ENCODE measurements at regions not wholly inside any gene's neighbourhood (a gene's known extent, or its start where the extent isn't known, plus 50 kb on each side); places are given as distances from the start of the nearest gene placed in this dataset.

DNA sequence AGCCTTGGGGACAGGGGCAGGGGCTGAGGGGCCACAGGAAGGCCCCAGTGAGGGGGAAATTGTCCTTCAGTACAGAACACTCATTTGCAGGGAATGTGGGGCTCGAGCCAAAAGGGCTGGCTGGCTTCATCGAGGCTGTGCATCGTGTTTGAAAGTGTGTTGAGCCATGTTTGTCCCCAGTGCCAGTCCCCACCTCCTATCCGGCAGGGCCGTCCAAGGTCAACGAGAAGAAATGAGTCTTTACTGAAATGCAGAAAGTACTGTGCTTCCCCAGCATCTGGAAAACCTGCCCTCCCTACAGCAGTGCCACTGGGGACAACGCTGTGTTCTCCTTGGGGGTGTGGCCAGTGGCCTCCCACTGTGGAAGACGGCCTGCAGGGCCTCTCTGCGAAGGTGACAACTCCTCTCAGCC, 214.1 kb downstream of the KLF6 start (continued):
- TF ChIP-seq, protein P1, sequence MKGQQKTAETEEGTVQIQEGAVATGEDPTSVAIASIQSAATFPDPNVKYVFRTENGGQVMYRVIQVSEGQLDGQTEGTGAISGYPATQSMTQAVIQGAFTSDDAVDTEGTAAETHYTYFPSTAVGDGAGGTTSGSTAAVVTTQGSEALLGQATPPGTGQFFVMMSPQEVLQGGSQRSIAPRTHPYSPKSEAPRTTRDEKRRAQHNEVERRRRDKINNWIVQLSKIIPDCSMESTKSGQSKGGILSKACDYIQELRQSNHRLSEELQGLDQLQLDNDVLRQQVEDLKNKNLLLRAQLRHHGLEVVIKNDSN (IDR thresholded peaks at IDR 0.05; ENCODE audit: borderline replicate concordance, low read depth) = no peak
- no peak for TF ChIP-seq POLR2AphosphoS5 (IDR thresholded peaks at IDR 0.05; ENCODE audit: low read depth, low read length)
- no peak for TF ChIP-seq SIN3A (IDR thresholded peaks at IDR 0.05; ENCODE audit: borderline replicate concordance, low read depth, low read length)
- no peak for TF ChIP-seq SMC3 (IDR thresholded peaks at IDR 0.05; ENCODE audit: low read depth, low read length)
- TF ChIP-seq FOSL2 (IDR thresholded peaks at IDR 0.05; ENCODE audit: borderline replicate concordance, low read depth) = no peak
- no peak for TF ChIP-seq RAD21 (IDR thresholded peaks at IDR 0.05; ENCODE audit: low read length)
- TF ChIP-seq, protein P2, sequence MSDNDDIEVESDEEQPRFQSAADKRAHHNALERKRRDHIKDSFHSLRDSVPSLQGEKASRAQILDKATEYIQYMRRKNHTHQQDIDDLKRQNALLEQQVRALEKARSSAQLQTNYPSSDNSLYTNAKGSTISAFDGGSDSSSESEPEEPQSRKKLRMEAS (IDR thresholded peaks at IDR 0.05; ENCODE audit: low read depth) = no peak
- TF ChIP-seq, protein P3, sequence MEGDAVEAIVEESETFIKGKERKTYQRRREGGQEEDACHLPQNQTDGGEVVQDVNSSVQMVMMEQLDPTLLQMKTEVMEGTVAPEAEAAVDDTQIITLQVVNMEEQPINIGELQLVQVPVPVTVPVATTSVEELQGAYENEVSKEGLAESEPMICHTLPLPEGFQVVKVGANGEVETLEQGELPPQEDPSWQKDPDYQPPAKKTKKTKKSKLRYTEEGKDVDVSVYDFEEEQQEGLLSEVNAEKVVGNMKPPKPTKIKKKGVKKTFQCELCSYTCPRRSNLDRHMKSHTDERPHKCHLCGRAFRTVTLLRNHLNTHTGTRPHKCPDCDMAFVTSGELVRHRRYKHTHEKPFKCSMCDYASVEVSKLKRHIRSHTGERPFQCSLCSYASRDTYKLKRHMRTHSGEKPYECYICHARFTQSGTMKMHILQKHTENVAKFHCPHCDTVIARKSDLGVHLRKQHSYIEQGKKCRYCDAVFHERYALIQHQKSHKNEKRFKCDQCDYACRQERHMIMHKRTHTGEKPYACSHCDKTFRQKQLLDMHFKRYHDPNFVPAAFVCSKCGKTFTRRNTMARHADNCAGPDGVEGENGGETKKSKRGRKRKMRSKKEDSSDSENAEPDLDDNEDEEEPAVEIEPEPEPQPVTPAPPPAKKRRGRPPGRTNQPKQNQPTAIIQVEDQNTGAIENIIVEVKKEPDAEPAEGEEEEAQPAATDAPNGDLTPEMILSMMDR (IDR thresholded peaks at IDR 0.05) = no peak
- no peak for TF ChIP-seq NFIC (IDR thresholded peaks at IDR 0.05; ENCODE audit: borderline replicate concordance)
- TF ChIP-seq TAF1 (IDR thresholded peaks at IDR 0.05; ENCODE audit: borderline replicate concordance, low read depth, low read length) = no peak
- TF ChIP-seq, protein P4, sequence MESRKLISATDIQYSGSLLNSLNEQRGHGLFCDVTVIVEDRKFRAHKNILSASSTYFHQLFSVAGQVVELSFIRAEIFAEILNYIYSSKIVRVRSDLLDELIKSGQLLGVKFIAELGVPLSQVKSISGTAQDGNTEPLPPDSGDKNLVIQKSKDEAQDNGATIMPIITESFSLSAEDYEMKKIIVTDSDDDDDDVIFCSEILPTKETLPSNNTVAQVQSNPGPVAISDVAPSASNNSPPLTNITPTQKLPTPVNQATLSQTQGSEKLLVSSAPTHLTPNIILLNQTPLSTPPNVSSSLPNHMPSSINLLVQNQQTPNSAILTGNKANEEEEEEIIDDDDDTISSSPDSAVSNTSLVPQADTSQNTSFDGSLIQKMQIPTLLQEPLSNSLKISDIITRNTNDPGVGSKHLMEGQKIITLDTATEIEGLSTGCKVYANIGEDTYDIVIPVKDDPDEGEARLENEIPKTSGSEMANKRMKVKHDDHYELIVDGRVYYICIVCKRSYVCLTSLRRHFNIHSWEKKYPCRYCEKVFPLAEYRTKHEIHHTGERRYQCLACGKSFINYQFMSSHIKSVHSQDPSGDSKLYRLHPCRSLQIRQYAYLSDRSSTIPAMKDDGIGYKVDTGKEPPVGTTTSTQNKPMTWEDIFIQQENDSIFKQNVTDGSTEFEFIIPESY (IDR thresholded peaks at IDR 0.05; ENCODE audit: borderline replicate concordance, low read depth) = no peak

DNA sequence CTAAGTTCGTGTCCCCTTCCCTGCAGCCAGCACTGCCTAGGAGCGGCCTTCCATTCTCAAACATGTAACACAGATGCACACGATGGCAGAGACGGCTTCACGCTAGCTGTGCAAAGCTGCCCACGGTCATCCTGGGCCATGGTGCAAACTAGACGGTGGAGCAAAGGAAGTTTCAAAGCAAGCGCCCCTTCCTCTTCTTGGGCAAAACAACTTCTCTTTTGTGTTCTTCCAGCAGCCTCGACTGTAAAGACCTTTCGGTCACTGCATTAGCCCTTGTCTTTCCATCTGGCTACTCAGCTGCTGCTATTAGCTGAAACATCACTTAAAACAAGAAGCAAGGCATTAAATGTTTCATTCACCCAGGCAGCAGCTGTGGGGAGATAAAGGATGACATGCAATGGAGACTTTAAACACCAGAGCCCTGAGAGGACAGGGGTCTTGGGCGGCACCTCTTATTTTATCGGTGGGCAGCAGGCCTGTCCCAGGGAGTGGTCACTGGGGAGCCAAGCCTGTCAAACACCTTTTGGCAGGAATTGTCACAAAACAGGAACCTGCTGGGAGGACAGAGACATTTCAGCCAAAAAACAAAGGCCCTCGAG, 214.8 kb downstream of the KLF6 start:
- CTCF ChIA-PET = no interaction called here
- 91% methylated on average over 13 of the region's 13 CpGs for WGBS (ENCODE audit: low lambda C conversion rate)
- Histone ChIP-seq H3K27me3 (ENCODE audit: insufficient read depth) (no peaks in the 10 kb centered on the region), H2AFZ (ENCODE audit: low read depth) (no peak overlapping the region), H3K4me2 (no peak overlapping the region), H3F3A (replicated peaks; ENCODE audit: insufficient read depth) (no peaks in the 10 kb centered on the region), H3K9me2 (no peaks in the 10 kb centered on the region), H3K4me3 (ENCODE audit: low read depth in 2 of 2, low read length in 1 of 2) (no peak overlapping the region), H3K27ac (ENCODE audit: low read depth in 2 of 2, low read length in 1 of 2) (no peak overlapping the region), H3K9me3 (no peaks in the 10 kb centered on the region), H3K36me3 (replicated peaks in 1 of 2; ENCODE audit: control insufficient read depth in 1 of 2, insufficient read depth in 2 of 2, low read length in 1 of 2) (no peaks in the 10 kb centered on the region), H3K4me1 (ENCODE audit: control insufficient read depth in 1 of 2, insufficient read depth in 2 of 2, low read depth in 1 of 2, low read length in 1 of 2) (peaks cover 0 to 3% of the 10 kb centered on the region in 2 experiments; a peak in 1 of 4 replicates), H4K20me1 (ENCODE audit: insufficient read depth) (no peaks in the 10 kb centered on the region), H3K9ac (no peak overlapping the region), H3K79me2 (ENCODE audit: insufficient read depth) (no peaks in the 10 kb centered on the region)
- no peak for DNase-seq
- TF ChIP-seq, protein P3 (IDR thresholded peaks at IDR 0.05) = no peak
- TF ChIP-seq FOXM1 (IDR thresholded peaks at IDR 0.05; ENCODE audit: low read depth) = no peak
- no peak for TF ChIP-seq SMC3 (IDR thresholded peaks at IDR 0.05; ENCODE audit: low read depth, low read length)
- TF ChIP-seq NRF1 (IDR thresholded peaks at IDR 0.05; ENCODE audit: low read depth, low read length) = no peak
- TF ChIP-seq, protein P5, sequence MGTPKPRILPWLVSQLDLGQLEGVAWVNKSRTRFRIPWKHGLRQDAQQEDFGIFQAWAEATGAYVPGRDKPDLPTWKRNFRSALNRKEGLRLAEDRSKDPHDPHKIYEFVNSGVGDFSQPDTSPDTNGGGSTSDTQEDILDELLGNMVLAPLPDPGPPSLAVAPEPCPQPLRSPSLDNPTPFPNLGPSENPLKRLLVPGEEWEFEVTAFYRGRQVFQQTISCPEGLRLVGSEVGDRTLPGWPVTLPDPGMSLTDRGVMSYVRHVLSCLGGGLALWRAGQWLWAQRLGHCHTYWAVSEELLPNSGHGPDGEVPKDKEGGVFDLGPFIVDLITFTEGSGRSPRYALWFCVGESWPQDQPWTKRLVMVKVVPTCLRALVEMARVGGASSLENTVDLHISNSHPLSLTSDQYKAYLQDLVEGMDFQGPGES (IDR thresholded peaks at IDR 0.05; ENCODE audit: low read depth, low read length) = no peak
- TF ChIP-seq, protein P1 (IDR thresholded peaks at IDR 0.05; ENCODE audit: borderline replicate concordance, low read depth) = no peak
- TF ChIP-seq SIN3A (IDR thresholded peaks at IDR 0.05; ENCODE audit: borderline replicate concordance, low read depth, low read length) = no peak
- TF ChIP-seq EP300 (IDR thresholded peaks at IDR 0.05; ENCODE audit: borderline replicate concordance in 1 of 2, low read depth in 1 of 2, low read length in 1 of 2) = no peak
- TF ChIP-seq, protein P2 (IDR thresholded peaks at IDR 0.05; ENCODE audit: low read depth) = no peak
- no peak for TF ChIP-seq TEAD4 (IDR thresholded peaks at IDR 0.05; ENCODE audit: borderline replicate concordance, insufficient read depth)
- TF ChIP-seq, protein P6, sequence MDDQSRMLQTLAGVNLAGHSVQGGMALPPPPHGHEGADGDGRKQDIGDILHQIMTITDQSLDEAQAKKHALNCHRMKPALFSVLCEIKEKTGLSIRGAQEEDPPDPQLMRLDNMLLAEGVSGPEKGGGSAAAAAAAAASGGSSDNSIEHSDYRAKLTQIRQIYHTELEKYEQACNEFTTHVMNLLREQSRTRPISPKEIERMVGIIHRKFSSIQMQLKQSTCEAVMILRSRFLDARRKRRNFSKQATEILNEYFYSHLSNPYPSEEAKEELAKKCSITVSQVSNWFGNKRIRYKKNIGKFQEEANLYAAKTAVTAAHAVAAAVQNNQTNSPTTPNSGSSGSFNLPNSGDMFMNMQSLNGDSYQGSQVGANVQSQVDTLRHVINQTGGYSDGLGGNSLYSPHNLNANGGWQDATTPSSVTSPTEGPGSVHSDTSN (IDR thresholded peaks at IDR 0.05) = no peak
- POLR2A ChIA-PET = no interaction called here

Data from SK-N-SH (cell line).